NCI-H510A treated with DMSO at 0.1 percent for 48 hours (cell line): ENCODE measurements at regions not wholly inside any gene's neighbourhood (a gene's known extent, or its start where the extent isn't known, plus 50 kb on each side); places are given as distances from the start of the nearest gene placed in this dataset.
"Not testable (repeated sequence)": the region's sequence is repeated elsewhere in the genome, so short reads cannot be mapped to it uniquely, and the experiment has no call there.

Source experiments
- DNase-seq: peaks from one replicate; lab custom pipeline; 2025; lab: John Stamatoyannopoulos, UW

DNA sequence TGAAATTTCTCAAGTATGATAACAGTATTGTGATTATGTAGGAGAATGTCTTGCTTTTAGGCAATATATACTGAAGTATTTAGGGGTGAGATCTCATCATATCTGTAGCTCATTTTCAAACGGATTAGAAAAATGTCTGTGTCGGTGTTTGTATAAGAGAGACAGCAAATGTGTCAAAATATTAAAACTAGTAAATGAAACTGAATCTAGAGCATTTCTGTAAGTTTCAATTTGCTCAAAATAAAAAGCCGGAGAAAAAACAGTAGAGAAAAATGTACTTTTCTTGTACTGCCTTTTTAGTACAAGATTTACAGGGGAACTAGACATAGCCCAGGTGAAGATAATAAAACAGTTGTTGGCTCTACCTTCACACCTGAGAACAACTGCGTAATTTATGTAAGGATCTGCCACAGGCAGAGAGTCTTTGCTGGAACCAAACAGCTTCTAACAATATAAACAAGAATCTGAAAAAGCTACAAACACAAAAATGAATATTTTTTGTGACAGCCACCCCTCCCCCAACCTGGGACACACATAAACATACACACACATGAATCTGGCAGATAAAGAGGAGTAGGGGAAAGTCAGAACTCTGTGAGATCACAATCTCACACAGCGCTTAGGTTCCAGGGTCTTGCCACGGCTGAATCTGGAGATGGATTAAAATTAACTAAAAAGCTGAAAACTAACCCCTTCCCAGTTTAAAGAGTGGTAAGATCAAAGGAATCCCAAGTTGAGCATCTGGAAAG is 153.3 kb downstream of the AVL9 start:
- DNase-seq = no peak

DNA sequence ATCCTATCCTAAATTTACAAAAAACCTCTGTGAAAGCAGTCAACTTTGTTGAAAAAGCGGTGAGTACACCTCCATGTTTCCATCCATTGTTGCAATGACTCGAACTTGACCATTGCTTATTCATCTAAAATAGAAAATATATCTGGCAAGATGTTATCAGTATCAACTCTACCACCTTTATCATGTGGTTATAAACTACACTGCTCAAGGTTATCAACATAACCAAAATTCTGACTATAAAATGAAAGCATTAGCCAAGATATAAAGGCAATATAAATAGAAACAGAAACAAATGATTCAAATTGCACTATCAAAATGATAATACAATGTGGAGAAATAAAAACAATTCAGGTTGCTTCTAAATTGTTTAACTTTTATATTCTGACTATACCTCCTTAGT is 150.0 kb downstream of the AVL9 start:
- not testable (repeated sequence) for DNase-seq

DNA sequence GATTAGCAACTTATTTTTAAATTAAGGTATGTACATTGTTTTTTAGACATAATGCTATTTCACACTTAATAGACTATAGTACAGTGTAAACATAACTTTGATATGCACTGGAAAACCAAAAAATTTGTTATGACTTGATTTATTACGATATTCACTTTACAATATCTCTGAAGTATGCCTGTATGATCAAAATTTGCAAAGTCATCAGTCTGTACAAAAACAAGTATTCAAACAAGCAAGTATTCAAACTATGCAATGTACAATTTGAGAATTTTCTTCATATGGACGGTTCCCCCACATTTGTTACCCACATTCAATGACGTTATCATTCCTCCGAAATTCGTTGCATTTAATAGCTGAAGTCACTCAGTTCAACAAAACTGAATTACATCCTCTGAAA is 147.9 kb downstream of the AVL9 start:
- no peak for DNase-seq

DNA sequence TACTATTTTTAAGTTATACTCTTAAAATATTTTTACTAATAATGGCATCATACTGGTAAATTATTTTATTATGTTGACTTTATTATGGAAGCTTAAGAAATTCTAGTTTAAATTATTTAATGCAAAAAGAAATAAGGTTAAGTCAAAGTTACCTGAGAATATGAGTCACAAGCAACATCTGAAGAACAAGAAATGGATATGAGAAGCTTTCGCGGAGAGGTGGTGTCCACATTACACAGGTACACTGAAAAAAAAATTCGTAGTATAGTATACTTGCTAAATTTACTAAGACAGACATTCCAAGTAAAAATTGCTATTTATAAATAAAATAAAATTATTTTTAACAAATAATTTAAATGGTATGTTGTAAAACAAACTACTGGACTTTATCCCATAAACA is 143.8 kb downstream of the AVL9 start:
- no peak for DNase-seq

DNA sequence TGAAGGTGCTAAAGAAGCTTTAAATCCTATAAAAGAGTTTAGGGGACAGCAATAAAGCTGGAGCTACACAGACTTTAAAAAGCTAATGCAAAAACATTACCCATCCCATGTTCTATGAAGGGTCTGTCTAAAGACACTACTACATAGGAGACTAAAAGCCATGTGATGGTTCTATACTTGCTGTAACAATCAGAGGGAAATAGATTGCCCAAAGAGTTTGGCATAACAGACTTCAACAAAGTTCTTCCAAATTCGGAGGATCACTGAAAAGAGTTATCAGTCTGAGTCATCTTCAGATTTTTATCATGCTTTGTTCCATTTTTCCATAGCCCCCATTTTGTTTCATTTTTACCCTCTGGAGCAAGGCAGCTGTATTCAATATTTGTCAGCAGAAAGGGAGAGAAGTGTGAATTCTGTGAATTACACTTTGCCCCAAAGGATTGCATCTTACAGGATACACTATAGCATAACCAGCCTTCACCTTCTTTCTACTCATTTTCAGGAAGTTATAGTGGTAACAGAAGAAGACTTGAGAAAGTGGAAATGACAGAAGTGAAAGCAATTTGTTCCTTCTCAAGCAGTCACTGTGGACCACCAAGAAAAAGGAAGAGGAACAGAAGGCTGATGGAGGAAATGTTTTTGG is 143.3 kb downstream of the AVL9 start:
- not testable (repeated sequence) for DNase-seq
